22Rv1 (cell line): ENCODE measurements at regions not wholly inside any gene's neighbourhood (a gene's known extent, or its start where the extent isn't known, plus 50 kb on each side); places are given as distances from the start of the nearest gene placed in this dataset.
"Not testable (repeated sequence)": the region's sequence is repeated elsewhere in the genome, so short reads cannot be mapped to it uniquely, and the experiment has no call there.

Source experiments
- ZFX ChIP-seq: fragments of 450-650 bp; IDR thresholded peaks from 2 replicates; pipeline ENCODE4 v1.6.1; 2017; ENCODE audit warnings: antibody characterized with exemption, borderline replicate concordance
- TF ChIP-seq, protein P1 (sequence below): fragments of 450-650 bp; IDR thresholded peaks from 2 replicates; pipeline ENCODE4 v1.5.1; 2017; ENCODE audit warnings: mild to moderate bottlenecking

DNA sequence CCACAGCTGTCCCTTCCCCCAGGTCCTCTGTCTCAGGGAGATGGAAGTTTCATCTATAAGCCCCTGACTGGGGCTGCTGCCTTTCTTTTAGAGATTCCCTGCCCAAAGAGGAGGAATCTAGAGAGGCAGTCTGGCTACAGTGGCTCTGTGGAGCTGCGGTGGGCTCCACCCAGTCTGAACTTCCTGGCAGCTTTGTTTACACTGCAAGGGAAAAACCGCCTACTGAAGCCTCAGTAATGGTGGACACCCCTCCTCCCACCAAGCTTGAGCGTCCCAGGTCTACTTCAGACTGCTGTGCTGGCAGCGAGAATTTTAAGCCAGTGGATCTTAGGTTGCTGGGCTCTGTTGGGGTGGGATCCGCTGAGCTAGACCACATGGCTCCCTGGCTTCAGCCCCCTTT lies 184.1 kb upstream of the SLC35B3 start:
- not testable (repeated sequence) for TF ChIP-seq ZFX
- TF ChIP-seq, protein P1, sequence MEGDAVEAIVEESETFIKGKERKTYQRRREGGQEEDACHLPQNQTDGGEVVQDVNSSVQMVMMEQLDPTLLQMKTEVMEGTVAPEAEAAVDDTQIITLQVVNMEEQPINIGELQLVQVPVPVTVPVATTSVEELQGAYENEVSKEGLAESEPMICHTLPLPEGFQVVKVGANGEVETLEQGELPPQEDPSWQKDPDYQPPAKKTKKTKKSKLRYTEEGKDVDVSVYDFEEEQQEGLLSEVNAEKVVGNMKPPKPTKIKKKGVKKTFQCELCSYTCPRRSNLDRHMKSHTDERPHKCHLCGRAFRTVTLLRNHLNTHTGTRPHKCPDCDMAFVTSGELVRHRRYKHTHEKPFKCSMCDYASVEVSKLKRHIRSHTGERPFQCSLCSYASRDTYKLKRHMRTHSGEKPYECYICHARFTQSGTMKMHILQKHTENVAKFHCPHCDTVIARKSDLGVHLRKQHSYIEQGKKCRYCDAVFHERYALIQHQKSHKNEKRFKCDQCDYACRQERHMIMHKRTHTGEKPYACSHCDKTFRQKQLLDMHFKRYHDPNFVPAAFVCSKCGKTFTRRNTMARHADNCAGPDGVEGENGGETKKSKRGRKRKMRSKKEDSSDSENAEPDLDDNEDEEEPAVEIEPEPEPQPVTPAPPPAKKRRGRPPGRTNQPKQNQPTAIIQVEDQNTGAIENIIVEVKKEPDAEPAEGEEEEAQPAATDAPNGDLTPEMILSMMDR = not testable (repeated sequence)
